ENCODE measurements at regions not wholly inside any gene's neighbourhood (a gene's known extent, or its start where the extent isn't known, plus 50 kb on each side); places are given as distances from the start of the nearest gene placed in this dataset.

GRCh38 chr4:166366012-166366411, 493.0 kb downstream of the TLL1 start:
- DNase-seq, result no peak

- no peak for DNase-seq
Measured at GRCh38 chr4:166377578-166377977, 504.5 kb downstream of the TLL1 start.

GRCh38 chr4:166386491-166387360, 513.7 kb downstream of the TLL1 start:
- DNase-seq, result no peak

- DNase-seq, result no peak
Measured at GRCh38 chr4:166391501-166391900, 518.5 kb downstream of the TLL1 start.

- DNase-seq, result no peak
Measured at GRCh38 chr4:166399021-166399420, 526.0 kb downstream of the TLL1 start.

GRCh38 chr4:166400270-166400894, 527.3 kb downstream of the TLL1 start:
- no peak for DNase-seq

GRCh38 chr4:166413356-166413755, 540.3 kb downstream of the TLL1 start:
- no peak for DNase-seq

- DNase-seq, result no peak
Measured at GRCh38 chr4:166414431-166414830, 541.4 kb downstream of the TLL1 start.

GRCh38 chr4:166415749-166416148, 542.7 kb downstream of the TLL1 start:
- DNase-seq, result no peak

GRCh38 chr4:166421556-166422156, 548.6 kb downstream of the TLL1 start:
- DNase-seq, result no peak

- no peak for DNase-seq
Measured at GRCh38 chr4:166422475-166422874, 549.4 kb downstream of the TLL1 start.

- DNase-seq, result no peak
Measured at GRCh38 chr4:166426300-166426863, 553.3 kb downstream of the TLL1 start.

- DNase-seq, result no peak
Measured at GRCh38 chr4:166432125-166432524, 559.1 kb downstream of the TLL1 start.

- DNase-seq, result no peak
Measured at GRCh38 chr4:166432842-166433241, 559.8 kb downstream of the TLL1 start.

GRCh38 chr4:166435449-166435848, 562.4 kb downstream of the TLL1 start:
- DNase-seq, result no peak

- no peak for DNase-seq
Measured at GRCh38 chr4:166458756-166459155, 585.7 kb downstream of the TLL1 start.

GRCh38 chr4:166459621-166460020, 586.6 kb downstream of the TLL1 start:
- DNase-seq, result no peak

GRCh38 chr4:166460769-166461550, 587.9 kb downstream of the TLL1 start:
- DNase-seq, result no peak

- no peak for DNase-seq
Measured at GRCh38 chr4:166481055-166481454, 608.0 kb downstream of the TLL1 start.

- DNase-seq, result no peak
Measured at GRCh38 chr4:166481739-166482138, 608.7 kb downstream of the TLL1 start.

GRCh38 chr4:166482758-166483157, 609.7 kb downstream of the TLL1 start:
- DNase-seq, result no peak

GRCh38 chr4:166491635-166492034, 618.6 kb downstream of the TLL1 start:
- DNase-seq, result no peak

GRCh38 chr4:166493924-166494345, 620.9 kb downstream of the TLL1 start:
- DNase-seq, result no peak
